HG03571 (cell line): ENCODE measurements at regions not wholly inside any gene's neighbourhood (a gene's known extent, or its start where the extent isn't known, plus 50 kb on each side); places are given as distances from the start of the nearest gene placed in this dataset.
"Not testable (repeated sequence)": the region's sequence is repeated elsewhere in the genome, so short reads cannot be mapped to it uniquely, and the experiment has no call there.

ENCODE experiments used
- ATAC-seq: cut with Tn5 transposase; IDR thresholded peaks from one replicate; pipeline ENCODE4 v1.9.1; 2021; ENCODE audit not compliant: unreplicated experiment

- ATAC-seq = no peak
Observed at GRCh38 chr12:127161466-127161865, 1105.5 kb upstream of the TMEM132C start.

- no peak for ATAC-seq
Observed at GRCh38 chr12:127162307-127162706, 1104.7 kb upstream of the TMEM132C start.

- no peak for ATAC-seq
Observed at GRCh38 chr12:127162902-127163301, 1104.1 kb upstream of the TMEM132C start.

GRCh38 chr12:127165567-127166392, 1101.2 kb upstream of the TMEM132C start:
- no peak for ATAC-seq

GRCh38 chr12:127169321-127170181, 1097.4 kb upstream of the TMEM132C start:
- no peak for ATAC-seq

GRCh38 chr12:127170226-127171180, 1096.5 kb upstream of the TMEM132C start:
- ATAC-seq = no peak

- no peak for ATAC-seq
Observed at GRCh38 chr12:127172861-127173260, 1094.1 kb upstream of the TMEM132C start.

GRCh38 chr12:127173971-127174370, 1093.0 kb upstream of the TMEM132C start:
- ATAC-seq = not testable (repeated sequence)

- no peak for ATAC-seq
Observed at GRCh38 chr12:127174881-127175280, 1092.1 kb upstream of the TMEM132C start.

GRCh38 chr12:127175361-127175760, 1091.6 kb upstream of the TMEM132C start:
- no peak for ATAC-seq

- ATAC-seq = no peak
Observed at GRCh38 chr12:127176804-127177203, 1090.2 kb upstream of the TMEM132C start.

GRCh38 chr12:127178052-127178451, 1088.9 kb upstream of the TMEM132C start:
- no peak for ATAC-seq

GRCh38 chr12:127178463-127178862, 1088.5 kb upstream of the TMEM132C start:
- ATAC-seq = no peak

GRCh38 chr12:127179176-127179575, 1087.8 kb upstream of the TMEM132C start:
- ATAC-seq = no peak

GRCh38 chr12:127182018-127182417, 1085.0 kb upstream of the TMEM132C start:
- no peak for ATAC-seq

- ATAC-seq = no peak
Observed at GRCh38 chr12:127189992-127190391, 1077.0 kb upstream of the TMEM132C start.

GRCh38 chr12:127191129-127191528, 1075.8 kb upstream of the TMEM132C start:
- no peak for ATAC-seq

GRCh38 chr12:127192391-127192790, 1074.6 kb upstream of the TMEM132C start:
- no peak for ATAC-seq

- no peak for ATAC-seq
Observed at GRCh38 chr12:127193341-127193740, 1073.6 kb upstream of the TMEM132C start.

- ATAC-seq = no peak
Observed at GRCh38 chr12:127194176-127194575, 1072.8 kb upstream of the TMEM132C start.
